ENCODE measurements at regions not wholly inside any gene's neighbourhood (a gene's known extent, or its start where the extent isn't known, plus 50 kb on each side); places are given as distances from the start of the nearest gene placed in this dataset.

- no peak for TF ChIP-seq CTCF (IDR thresholded peaks at IDR 0.05; ENCODE audit: low read depth, low read length)
- DNase-seq (ENCODE audit: extremely low read depth, low read depth): no peak
Observed at GRCh38 chr9:22537721-22538120, 91.1 kb downstream of the DMRTA1 start.

- TF ChIP-seq CTCF (IDR thresholded peaks at IDR 0.05; ENCODE audit: low read depth, low read length): no peak
Observed at GRCh38 chr9:22548625-22549024, 102.0 kb downstream of the DMRTA1 start.

GRCh38 chr9:22574740-22575139 lies 128.1 kb downstream of the DMRTA1 start:
- DNase-seq (ENCODE audit: extremely low read depth, low read depth): no peak
- TF ChIP-seq CTCF (IDR thresholded peaks at IDR 0.05; ENCODE audit: low read depth, low read length): no peak

More at GRCh38 chr9:22548625-22549024, 102.0 kb downstream of the DMRTA1 start:
- no peak for DNase-seq (ENCODE audit: extremely low read depth, low read depth)

- no peak for DNase-seq (ENCODE audit: extremely low read depth, low read depth)
- TF ChIP-seq CTCF (IDR thresholded peaks at IDR 0.05; ENCODE audit: low read depth, low read length): no peak
Observed at GRCh38 chr9:22580788-22581187, 134.2 kb downstream of the DMRTA1 start.

GRCh38 chr9:22582221-22582620 lies 135.6 kb downstream of the DMRTA1 start:
- TF ChIP-seq CTCF (IDR thresholded peaks at IDR 0.05; ENCODE audit: low read depth, low read length): no peak
- DNase-seq (ENCODE audit: extremely low read depth, low read depth): no peak

- DNase-seq (ENCODE audit: extremely low read depth, low read depth): no peak
- TF ChIP-seq CTCF (IDR thresholded peaks at IDR 0.05; ENCODE audit: low read depth, low read length): no peak
Observed at GRCh38 chr9:22588918-22589317, 142.3 kb downstream of the DMRTA1 start.

- no peak for TF ChIP-seq CTCF (IDR thresholded peaks at IDR 0.05; ENCODE audit: low read depth, low read length)
- no peak for DNase-seq (ENCODE audit: extremely low read depth, low read depth)
Observed at GRCh38 chr9:22590336-22591033, 143.9 kb downstream of the DMRTA1 start.
